Gastrocnemius medialis (tissue), 4 donors: ENCODE measurements at regions not wholly inside any gene's neighbourhood (a gene's known extent, or its start where the extent isn't known, plus 50 kb on each side); places are given as distances from the start of the nearest gene placed in this dataset.

Experiments used
- POLR2A ChIP-seq, 2 donors: fragments of 450-650 bp; IDR thresholded peaks; one replicate each; pipeline ENCODE4 v1.6.1; 2017; ENCODE audit warnings: antibody characterized with exemption in 2 of 2, mild to moderate bottlenecking in 2 of 2, moderate library complexity in 2 of 2
- TF ChIP-seq, protein P1 (sequence below), 5 experiments: fragments of 450-650 bp in 3 of 5; fragments of 200-600 bp in 2 of 5; sonication (generic) in 2 of 5; IDR thresholded peaks in 4 of 5; conservative IDR thresholded peaks in 1 of 5; 1 replicate in 4 of 5; 2 replicates in 1 of 5; pipeline ENCODE4 v1.5.1; 2016 to 2019; ENCODE audit warnings: antibody characterized with exemption in 5 of 5, mild to moderate bottlenecking in 3 of 5, moderate library complexity in 3 of 5

DNA sequence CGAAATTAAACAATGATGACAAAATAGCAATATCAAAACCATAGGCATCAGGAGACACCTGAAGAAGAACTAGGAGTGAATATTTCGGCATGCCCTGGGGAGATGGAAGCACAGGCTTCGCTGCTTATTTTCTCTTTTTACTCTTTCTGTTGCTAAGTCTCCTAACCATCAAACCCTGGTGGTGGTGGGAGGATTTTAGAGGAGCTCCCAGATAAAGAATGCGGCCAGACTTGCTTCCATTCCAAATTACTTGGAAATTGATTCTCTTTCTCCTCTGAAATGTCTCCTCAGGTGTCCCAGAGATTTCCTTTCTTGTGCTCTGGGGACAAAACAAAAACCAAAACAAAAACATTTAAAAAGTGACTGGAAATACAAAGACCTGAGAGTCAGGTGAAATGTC is 243.0 kb downstream of the KBTBD8 start:
- TF ChIP-seq, protein P1, sequence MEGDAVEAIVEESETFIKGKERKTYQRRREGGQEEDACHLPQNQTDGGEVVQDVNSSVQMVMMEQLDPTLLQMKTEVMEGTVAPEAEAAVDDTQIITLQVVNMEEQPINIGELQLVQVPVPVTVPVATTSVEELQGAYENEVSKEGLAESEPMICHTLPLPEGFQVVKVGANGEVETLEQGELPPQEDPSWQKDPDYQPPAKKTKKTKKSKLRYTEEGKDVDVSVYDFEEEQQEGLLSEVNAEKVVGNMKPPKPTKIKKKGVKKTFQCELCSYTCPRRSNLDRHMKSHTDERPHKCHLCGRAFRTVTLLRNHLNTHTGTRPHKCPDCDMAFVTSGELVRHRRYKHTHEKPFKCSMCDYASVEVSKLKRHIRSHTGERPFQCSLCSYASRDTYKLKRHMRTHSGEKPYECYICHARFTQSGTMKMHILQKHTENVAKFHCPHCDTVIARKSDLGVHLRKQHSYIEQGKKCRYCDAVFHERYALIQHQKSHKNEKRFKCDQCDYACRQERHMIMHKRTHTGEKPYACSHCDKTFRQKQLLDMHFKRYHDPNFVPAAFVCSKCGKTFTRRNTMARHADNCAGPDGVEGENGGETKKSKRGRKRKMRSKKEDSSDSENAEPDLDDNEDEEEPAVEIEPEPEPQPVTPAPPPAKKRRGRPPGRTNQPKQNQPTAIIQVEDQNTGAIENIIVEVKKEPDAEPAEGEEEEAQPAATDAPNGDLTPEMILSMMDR (IDR thresholded peaks at IDR 0.05 in 4 of 5, conservative IDR thresholded peaks at IDR 0.05 in 1 of 5), result no peak
- TF ChIP-seq POLR2A (IDR thresholded peaks at IDR 0.05), result no peak
